Lower leg skin (tissue), 4 donors: ENCODE measurements at regions not wholly inside any gene's neighbourhood (a gene's known extent, or its start where the extent isn't known, plus 50 kb on each side); places are given as distances from the start of the nearest gene placed in this dataset.

Experiments used
- DNase-seq, 2 donors: peaks; one replicate each; pipeline ENCODE4 v3.0.0-alpha.2; 2019; ENCODE audit warnings: low spot score in 2 of 2
- H3K4me3 ChIP-seq: fragments of 200-600 bp; sonication (generic); 2 replicates; pipeline ENCODE4 v1.5.1; 2017; ENCODE audit warnings: mild to moderate bottlenecking, low read depth; ENCODE audit not compliant: poor library complexity, severe bottlenecking
- CTCF ChIP-seq, 3 donors: fragments of 450-650 bp; IDR thresholded peaks; one replicate each; pipeline ENCODE4 v1.5.1; 2016; ENCODE audit warnings: antibody characterized with exemption in 3 of 3, mild to moderate bottlenecking in 3 of 3, moderate library complexity in 2 of 3
- POLR2A ChIP-seq, 2 donors: fragments of 450-650 bp; IDR thresholded peaks; one replicate each; pipeline ENCODE4 v1.6.1; 2016 to 2017; ENCODE audit warnings: antibody characterized with exemption in 2 of 2, mild to moderate bottlenecking in 1 of 2, moderate library complexity in 1 of 2
- WGBS, 2 donors: methylation state at CpG; one replicate each; pipeline ENCODE4 v1.1.5; 2018; 5-methylcytosine and 5-hydroxymethylcytosine counted together
- intact Hi-C: fragments of 100-400 bp; cut with DNase I; formaldehyde crosslinking; loops from one replicate; pipeline ENCODE4 v1.15.0; 2023; ENCODE audit warnings: low total_unique reads

GRCh38 chrX:810186-810585, 179.6 kb downstream of the SHOX start:
- H3K4me3 ChIP-seq: no peak overlapping the region
- no peak for TF ChIP-seq CTCF (IDR thresholded peaks at IDR 0.05)
- no peak for TF ChIP-seq POLR2A (IDR thresholded peaks at IDR 0.05)
- DNase-seq: peak in 1 of 2 donors; percentile 57
- intact Hi-C loops: no loop called here
- WGBS, 2 donors: 89% methylated on average over 5 of the region's 5 CpGs

- intact Hi-C loops: no loop called here
- no peak for DNase-seq
- H3K4me3 ChIP-seq: no peak overlapping the region
- no peak for TF ChIP-seq POLR2A (IDR thresholded peaks at IDR 0.05)
- TF ChIP-seq CTCF (IDR thresholded peaks at IDR 0.05): no peak
- WGBS, 2 donors: 93% methylated on average over 11 of the region's 11 CpGs
Measured at GRCh38 chrX:809081-809480, 178.5 kb downstream of the SHOX start.

GRCh38 chrX:806586-806985, 176.0 kb downstream of the SHOX start:
- H3K4me3 ChIP-seq: no peak overlapping the region
- intact Hi-C loops: no loop called here
- TF ChIP-seq POLR2A (IDR thresholded peaks at IDR 0.05) (no peak), CTCF (IDR thresholded peaks at IDR 0.05) (no peak)
- peak in 1 of 2 donors; percentile 23 for DNase-seq
- WGBS, 2 donors: 94 to 98% methylated on average over 8 of the region's 8 CpGs

GRCh38 chrX:805988-806387, 175.4 kb downstream of the SHOX start:
- intact Hi-C loops: no loop called here
- H3K4me3 ChIP-seq: no peak overlapping the region
- TF ChIP-seq CTCF (IDR thresholded peaks at IDR 0.05) (no peak), POLR2A (IDR thresholded peaks at IDR 0.05) (no peak)
- DNase-seq: no peak
- WGBS, 2 donors: 85 to 89% methylated on average over 11 of the region's 11 CpGs

GRCh38 chrX:805103-805670, 174.6 kb downstream of the SHOX start:
- intact Hi-C loops: no loop called here
- DNase-seq: peak in 1 of 2 donors; percentile 21
- 34% methylated on average over 16 of the region's 16 CpGs for WGBS, 2 donors
- no peak overlapping the region for H3K4me3 ChIP-seq
- TF ChIP-seq CTCF (IDR thresholded peaks at IDR 0.05): no peak
- no peak for TF ChIP-seq POLR2A (IDR thresholded peaks at IDR 0.05)

- intact Hi-C loops: no loop called here
- no peak for TF ChIP-seq CTCF (IDR thresholded peaks at IDR 0.05)
- no peak for TF ChIP-seq POLR2A (IDR thresholded peaks at IDR 0.05)
- no peak overlapping the region for H3K4me3 ChIP-seq
- DNase-seq: peak in 1 of 2 donors; percentile 62
- 79 to 82% methylated on average over 6 of the region's 6 CpGs for WGBS, 2 donors
Measured at GRCh38 chrX:802846-803245, 172.3 kb downstream of the SHOX start.
